ENCODE measurements at regions not wholly inside any gene's neighbourhood (a gene's known extent, or its start where the extent isn't known, plus 50 kb on each side); places are given as distances from the start of the nearest gene placed in this dataset.

- Histone ChIP-seq H3K27me3 (ENCODE audit: insufficient read depth, poor library complexity, severe bottlenecking) (no peaks in the 10 kb centered on the region), H3K4me3 (replicated peaks; ENCODE audit: insufficient read depth, low read length) (no peak overlapping the region), H3K27ac (replicated peaks) (no peak overlapping the region)
- TF ChIP-seq POLR2AphosphoS5 (IDR thresholded peaks at IDR 0.05; ENCODE audit: low read depth) (no peak), SPI1 (IDR thresholded peaks at IDR 0.05; ENCODE audit: borderline replicate concordance, low read depth) (no peak), REST (IDR thresholded peaks at IDR 0.05; ENCODE audit: insufficient replicate concordance, low read depth) (no peak), GABPA (IDR thresholded peaks at IDR 0.05; ENCODE audit: low read depth) (no peak), CTCF (IDR thresholded peaks at IDR 0.05; ENCODE audit: insufficient read depth, low read length) (no peak)
- no peak for DNase-seq (ENCODE audit: low read depth in 1 of 2, low spot score in 1 of 2)
Measured at GRCh38 chr15:53209396-53210042, 419.4 kb upstream of the ONECUT1 start.

- Histone ChIP-seq H3K27ac (replicated peaks) (no peak overlapping the region), H3K27me3 (ENCODE audit: insufficient read depth, poor library complexity, severe bottlenecking) (no peaks in the 10 kb centered on the region)
- TF ChIP-seq CTCF (IDR thresholded peaks at IDR 0.05; ENCODE audit: insufficient read depth, low read length) (no peak), GABPA (IDR thresholded peaks at IDR 0.05; ENCODE audit: low read depth) (no peak), POLR2AphosphoS5 (IDR thresholded peaks at IDR 0.05; ENCODE audit: low read depth) (no peak), REST (IDR thresholded peaks at IDR 0.05; ENCODE audit: insufficient replicate concordance, low read depth) (no peak), SPI1 (IDR thresholded peaks at IDR 0.05; ENCODE audit: borderline replicate concordance, low read depth) (no peak)
Measured at GRCh38 chr15:53208751-53209150, 418.6 kb upstream of the ONECUT1 start.

DNA sequence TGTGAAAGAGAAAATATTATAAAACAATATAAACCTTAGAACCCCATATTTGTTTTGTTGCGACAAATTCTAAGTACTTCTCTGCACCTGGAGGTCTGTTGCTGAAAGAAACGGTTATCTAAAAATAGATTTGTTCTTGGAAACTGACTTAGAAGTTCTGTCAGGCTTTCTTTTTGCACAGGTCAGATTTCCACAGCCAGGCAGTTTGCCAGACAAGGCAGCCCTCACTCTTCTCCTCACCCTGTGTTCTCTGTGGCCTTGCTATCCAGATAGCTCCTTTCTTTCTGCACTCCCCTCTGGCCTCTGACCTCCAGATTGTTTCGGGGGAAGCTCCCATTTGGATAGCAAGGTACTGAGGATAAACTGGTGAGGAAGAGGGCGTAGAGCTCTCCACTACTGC, 413.3 kb upstream of the ONECUT1 start:
- Histone ChIP-seq H3K27ac (replicated peaks) (no peak overlapping the region), H3K4me3 (replicated peaks; ENCODE audit: insufficient read depth, low read length) (no peak overlapping the region), H3K27me3 (ENCODE audit: insufficient read depth, poor library complexity, severe bottlenecking) (no peaks in the 10 kb centered on the region)
- TF ChIP-seq SPI1 (IDR thresholded peaks at IDR 0.05; ENCODE audit: borderline replicate concordance, low read depth) = no peak
- no peak for TF ChIP-seq POLR2AphosphoS5 (IDR thresholded peaks at IDR 0.05; ENCODE audit: low read depth)
- no peak for TF ChIP-seq REST (IDR thresholded peaks at IDR 0.05; ENCODE audit: insufficient replicate concordance, low read depth)
- TF ChIP-seq GABPA (IDR thresholded peaks at IDR 0.05; ENCODE audit: low read depth) = no peak
- DNase-seq (ENCODE audit: low read depth in 1 of 2, low spot score in 1 of 2) = no peak

More at GRCh38 chr15:53208751-53209150, 418.6 kb upstream of the ONECUT1 start:
- DNase-seq (ENCODE audit: low read depth in 1 of 2, low spot score in 1 of 2) = no peak
- H3K4me3 ChIP-seq (replicated peaks; ENCODE audit: insufficient read depth, low read length) = no peak overlapping the region

All from HL-60 (cell line).